ENCODE measurements at regions not wholly inside any gene's neighbourhood (a gene's known extent, or its start where the extent isn't known, plus 50 kb on each side); places are given as distances from the start of the nearest gene placed in this dataset.

GRCh38 chr3:11898611-11899325, 52.1 kb upstream of the TAMM41 start:
- TF ChIP-seq CTCF (IDR thresholded peaks at IDR 0.05; ENCODE audit: low read depth, low read length) (no peak), MAX (IDR thresholded peaks at IDR 0.05; ENCODE audit: low read depth, low read length) (no peak), MYC (IDR thresholded peaks at IDR 0.05; ENCODE audit: low read depth, low read length) (no peak)

All from NB4 (cell line).